NCI-H82 (cell line): ENCODE measurements at regions not wholly inside any gene's neighbourhood (a gene's known extent, or its start where the extent isn't known, plus 50 kb on each side); places are given as distances from the start of the nearest gene placed in this dataset.

Source experiments
- DNase-seq: peaks from one replicate; lab custom pipeline; 2025; lab: John Stamatoyannopoulos, UW

DNA sequence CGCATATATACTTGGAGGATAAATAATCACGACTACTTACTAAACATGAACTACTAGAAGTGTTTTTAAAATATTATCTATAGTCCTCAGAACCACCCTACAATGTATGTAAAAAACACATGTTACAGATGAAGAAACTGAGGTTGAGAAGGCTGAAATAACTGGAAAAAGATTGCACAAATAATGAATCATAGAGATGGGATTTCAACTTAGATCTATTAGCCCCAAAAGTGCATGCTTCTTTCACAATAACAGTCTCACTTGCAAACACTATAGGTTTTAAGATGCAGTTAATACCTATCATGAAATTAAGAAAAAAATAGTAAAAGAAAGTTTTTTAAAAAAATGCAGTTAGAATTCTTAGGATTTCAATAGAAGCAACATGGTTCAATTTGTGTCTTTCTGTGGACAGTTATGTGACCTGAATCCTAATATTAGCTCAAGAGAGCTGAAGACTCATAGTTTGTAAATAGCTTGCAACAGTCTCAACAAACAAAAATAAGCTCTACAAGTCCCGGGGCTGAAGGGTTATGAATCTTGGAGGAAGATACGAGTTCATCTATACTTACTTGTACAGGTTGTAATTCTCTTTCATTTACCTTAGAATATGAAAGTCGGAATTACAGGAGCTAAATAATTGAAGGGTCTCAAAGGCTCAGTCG lies 58.6 kb upstream of the NTPCR start:
- no peak for DNase-seq

DNA sequence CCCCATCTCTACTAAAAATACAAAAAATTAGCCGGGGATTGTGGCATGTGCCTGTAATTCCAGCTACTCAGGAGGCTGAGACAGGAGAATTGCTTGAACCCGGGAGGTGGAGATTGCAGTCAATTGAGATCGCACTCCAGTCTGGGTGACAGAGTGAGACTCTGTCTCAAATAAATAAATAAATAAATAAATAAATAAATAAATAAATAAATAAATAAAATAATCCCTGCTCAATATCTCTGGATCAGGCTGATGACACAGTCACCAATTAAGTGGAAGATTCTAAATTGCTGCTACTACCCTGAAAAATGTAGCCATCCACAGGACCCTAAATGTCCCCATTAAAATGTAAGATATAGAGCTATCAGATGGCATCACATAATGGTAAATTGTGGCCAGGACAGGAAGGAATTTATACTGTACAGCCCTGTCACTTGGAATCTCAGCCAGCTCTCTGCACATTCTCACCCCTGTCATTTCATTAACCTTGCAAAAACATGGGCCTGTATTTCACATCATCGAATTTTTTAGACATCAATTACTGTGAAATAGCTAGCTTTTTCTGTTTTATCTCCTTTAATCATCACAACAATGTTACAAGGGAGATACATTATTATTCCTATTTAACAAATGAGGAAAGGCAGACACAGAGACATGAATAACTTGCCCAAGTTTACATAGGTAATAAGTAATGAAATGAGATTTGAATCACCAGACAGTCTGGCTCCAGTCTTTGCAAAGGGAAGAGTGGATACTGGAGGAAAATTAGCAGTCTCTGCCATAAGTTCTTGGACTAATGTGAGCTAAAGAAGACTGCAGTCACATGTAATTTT lies 56.7 kb upstream of the NTPCR start:
- no peak for DNase-seq

DNA sequence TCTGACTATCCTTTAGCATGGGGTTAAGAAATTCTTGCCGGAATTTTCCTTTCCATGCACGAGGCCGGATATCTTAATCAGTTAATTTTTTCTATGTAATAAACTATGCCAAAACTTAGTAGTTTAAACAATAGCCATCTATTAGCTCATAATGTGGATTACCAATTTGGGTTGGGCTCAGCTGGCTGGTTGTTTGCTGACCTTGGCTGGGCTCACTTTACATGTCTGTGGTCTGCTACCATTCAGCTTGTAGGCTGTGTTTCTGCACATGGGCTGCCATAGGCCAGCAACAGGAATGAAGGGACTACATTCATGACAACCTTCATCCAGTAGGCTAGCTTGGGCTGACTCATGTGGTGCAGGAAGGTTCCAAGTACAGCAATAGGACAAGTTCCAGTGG lies 56.0 kb upstream of the NTPCR start:
- no peak for DNase-seq

DNA sequence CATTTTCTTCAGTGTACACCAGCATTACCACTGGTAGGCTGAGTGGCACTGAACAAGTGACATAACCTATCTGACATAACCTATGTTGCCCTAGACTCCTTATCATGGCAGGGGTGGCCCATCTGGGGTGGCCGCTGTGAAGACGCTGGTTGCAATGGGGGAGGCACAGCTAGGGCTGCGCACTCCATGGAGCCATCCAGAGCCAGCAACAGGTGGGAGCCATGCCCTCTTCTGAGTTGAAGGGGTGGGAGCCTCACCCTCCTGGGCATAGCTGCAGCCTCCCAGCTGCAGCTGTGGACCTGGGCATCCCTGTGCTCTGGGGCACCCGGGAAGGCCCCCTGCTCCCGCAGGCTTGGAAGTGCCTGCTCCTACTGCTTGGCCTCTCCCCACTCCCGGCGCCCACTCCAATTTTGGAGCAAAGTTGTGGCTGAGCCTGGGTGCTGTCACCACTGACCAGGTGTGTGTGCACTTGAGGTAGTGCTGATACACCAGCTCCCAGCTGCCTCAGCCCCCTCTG lies 52.4 kb upstream of the NTPCR start:
- no peak for DNase-seq

DNA sequence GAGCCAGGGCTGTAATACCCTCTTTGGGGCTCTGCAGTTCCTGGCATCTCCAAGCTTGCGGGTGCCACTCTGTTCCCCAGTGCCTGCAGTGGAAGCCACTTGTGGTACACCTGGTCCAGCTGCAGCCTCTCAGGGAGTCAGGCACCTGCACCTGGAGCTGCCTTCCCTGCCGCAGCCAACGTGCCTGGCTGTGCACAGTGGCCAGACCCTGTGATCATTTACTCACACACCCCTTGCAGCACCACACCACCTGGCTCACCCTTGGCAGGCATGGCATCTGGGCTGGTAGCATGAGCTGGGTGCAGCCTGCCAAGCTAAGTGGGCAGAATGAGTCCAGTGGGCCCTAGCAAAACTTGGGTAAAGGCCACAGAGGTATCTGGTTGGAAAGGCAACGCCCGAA lies 51.1 kb upstream of the NTPCR start:
- no peak for DNase-seq

DNA sequence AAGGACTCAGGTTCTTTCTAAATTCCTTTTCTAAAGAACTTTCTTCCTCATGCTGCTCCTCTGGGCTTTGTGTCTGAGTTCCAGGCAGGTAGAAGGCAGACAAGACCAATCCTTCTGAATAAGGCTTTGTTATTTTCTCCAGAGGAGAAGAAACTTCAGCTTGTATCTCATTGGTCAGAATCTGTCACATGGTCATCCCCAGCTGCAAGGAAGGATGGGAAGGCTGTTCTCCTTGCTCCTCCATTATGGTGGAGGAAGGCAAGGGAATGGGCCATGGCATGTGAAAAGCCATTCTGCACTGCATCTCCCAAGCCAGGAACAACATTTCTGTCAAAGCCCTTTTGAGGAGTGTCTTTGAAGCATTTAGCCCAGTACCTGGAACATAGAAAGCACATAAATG lies 50.6 kb upstream of the NTPCR start:
- DNase-seq = no peak
